B cell (primary cell): ENCODE measurements at regions not wholly inside any gene's neighbourhood (a gene's known extent, or its start where the extent isn't known, plus 50 kb on each side); places are given as distances from the start of the nearest gene placed in this dataset.

Experiments
- ATAC-seq: fragments of 200-7000 bp; cut with Tn5 transposase; one replicate; pipeline ENCODE4 v1.10.0; 2021; ENCODE audit warnings: low read depth, mild to moderate bottlenecking, moderate number of reproducible peaks, moderate library complexity
- CTCF ChIA-PET: fragments of 350-600 bp; sonication (Branson Sonifier 250); formaldehyde crosslinking; loops from one replicate; lab custom pipeline; 2021; ENCODE audit warnings: antibody characterized with exemption, inconsistent platforms; lab: Charles Lee
- POLR2A ChIA-PET: fragments of 350-600 bp; sonication (Branson Sonifier 250); formaldehyde crosslinking; loops from one replicate; lab custom pipeline; 2021; ENCODE audit warnings: antibody characterized with exemption; lab: Charles Lee
- DNase-seq: peaks from one replicate; pipeline ENCODE4 v3.0.0; 2013
- H2AFZ ChIP-seq: 2 replicates; pipeline ENCODE4 v1.6.1; 2012; ENCODE audit warnings: mild to moderate bottlenecking, low read depth, low read length; ENCODE audit not compliant: insufficient read depth, poor library complexity, severe bottlenecking
- H3K27ac ChIP-seq, 2 donors: 1 replicate in 1 of 2; 2 replicates in 1 of 2; pipeline ENCODE4 v1.5.1; 2012 to 2013; ENCODE audit warnings: low read length in 2 of 2, mild to moderate bottlenecking in 2 of 2, moderate library complexity in 1 of 2
- H3K27me3 ChIP-seq, 4 experiments: fragments of 200-600 bp in 1 of 4; sonication (generic) in 1 of 4; replicated peaks in 1 of 4; 1 replicate in 2 of 4; 2 replicates in 2 of 4; pipeline versions ENCODE4 v1.6.1 to v1.7.0; 2013 to 2016; ENCODE audit warnings: low read length in 3 of 4, mild to moderate bottlenecking in 2 of 4, mixed read lengths in 1 of 4, moderate library complexity in 1 of 4; ENCODE audit not compliant: insufficient read depth in 4 of 4, control insufficient read depth in 3 of 4; ENCODE audit errors: control extremely low read depth in 1 of 4
- H3K36me3 ChIP-seq, 2 experiments: replicated peaks in 1 of 2; 1 replicate in 1 of 2; 2 replicates in 1 of 2; pipeline versions ENCODE4 v1.6.1 to v1.7.1; 2013; ENCODE audit warnings: low read length in 1 of 2; ENCODE audit not compliant: insufficient read depth in 2 of 2, control insufficient read depth in 1 of 2; ENCODE audit errors: control extremely low read depth in 1 of 2, extremely low read depth in 1 of 2
- H3K4me1 ChIP-seq, 2 donors: fragments of 200-600 bp in 1 of 2; sonication (generic) in 1 of 2; 1 replicate in 1 of 2; 2 replicates in 1 of 2; pipeline versions ENCODE4 v1.5.1 to v1.6.1; 2013 to 2017; ENCODE audit warnings: low read length in 2 of 2; ENCODE audit not compliant: control insufficient read depth in 2 of 2, insufficient read depth in 2 of 2
- H3K4me2 ChIP-seq: replicated peaks from 2 replicates; pipeline ENCODE3; 2012; ENCODE audit warnings: mild to moderate bottlenecking, low read depth, low read length; ENCODE audit not compliant: poor library complexity, severe bottlenecking
- H3K4me3 ChIP-seq, 5 experiments: fragments of 200-600 bp in 1 of 5; sonication (generic) in 1 of 5; 1 replicate in 3 of 5; 2 replicates in 2 of 5; pipeline versions ENCODE4 v1.5.1 to v1.7.0; 2011 to 2016; ENCODE audit warnings: low read length in 4 of 5, mild to moderate bottlenecking in 4 of 5, low read depth in 2 of 5, control low read depth in 1 of 5, moderate library complexity in 1 of 5; ENCODE audit not compliant: insufficient read depth in 1 of 5; ENCODE audit errors: control extremely low read depth in 1 of 5, extremely low read depth in 1 of 5
- H3K79me2 ChIP-seq: fragments of 200-600 bp; sonication (generic); one replicate; pipeline ENCODE4 v1.6.0; 2016; ENCODE audit warnings: low read length; ENCODE audit not compliant: control insufficient read depth, insufficient read depth
- H3K9ac ChIP-seq: fragments of 200-600 bp; sonication (generic); 2 replicates; pipeline ENCODE4 v1.6.1; 2017; ENCODE audit warnings: mild to moderate bottlenecking, low read length, moderate library complexity
- H3K9me3 ChIP-seq, 3 donors: one replicate each; pipeline versions ENCODE4 v1.6.1 to v1.7.1; 2013; ENCODE audit warnings: low read length in 2 of 3; ENCODE audit not compliant: control insufficient read depth in 2 of 3, insufficient read depth in 1 of 3; ENCODE audit errors: control extremely low read depth in 1 of 3
- H4K20me1 ChIP-seq: 2 replicates; pipeline ENCODE4 v1.6.0; 2012; ENCODE audit warnings: mild to moderate bottlenecking, low read length; ENCODE audit not compliant: insufficient read depth, control insufficient read depth, poor library complexity, severe bottlenecking
- H3K27ac Mint-ChIP-seq: one replicate; pipeline ENCODE4 v1.8.0; 2021; ENCODE audit warnings: mixed read lengths
- H3K27me3 Mint-ChIP-seq: one replicate; pipeline ENCODE4 v1.8.0; 2021; ENCODE audit warnings: mixed read lengths
- H3K4me1 Mint-ChIP-seq: one replicate; pipeline ENCODE4 v1.8.0; 2021; ENCODE audit warnings: mixed read lengths
- H3K4me3 Mint-ChIP-seq: one replicate; pipeline ENCODE4 v1.8.0; 2021; ENCODE audit warnings: mixed read lengths
- H3K9me3 Mint-ChIP-seq: one replicate; pipeline ENCODE4 v1.8.0; 2022; ENCODE audit warnings: mixed read lengths; ENCODE audit not compliant: insufficient read depth
- EZH2 ChIP-seq: IDR thresholded peaks from 2 replicates; pipeline ENCODE4 v1.6.1; 2012; ENCODE audit warnings: borderline replicate concordance, low read depth, mild to moderate bottlenecking, moderate library complexity, low read length; ENCODE audit not compliant: insufficient read depth, poor library complexity, severe bottlenecking
- WGBS: methylation state at CpG from one replicate; pipeline ENCODE4 v1.1.5; 2013; ENCODE audit warnings: missing lambda C conversion rate; ENCODE audit not compliant: insufficient coverage; 5-methylcytosine and 5-hydroxymethylcytosine counted together
- intact Hi-C: fragments of 100-400 bp; cut with micrococcal nuclease; formaldehyde crosslinking; loops from one replicate; pipeline ENCODE4 v1.10.0; 2022
- TF ChIP-seq, protein P1 (sequence below): fragments of 200-600 bp; IDR thresholded peaks from one replicate; pipeline ENCODE4 v1.8.0; 2022; ENCODE audit warnings: antibody characterized with exemption, mild to moderate bottlenecking

DNA sequence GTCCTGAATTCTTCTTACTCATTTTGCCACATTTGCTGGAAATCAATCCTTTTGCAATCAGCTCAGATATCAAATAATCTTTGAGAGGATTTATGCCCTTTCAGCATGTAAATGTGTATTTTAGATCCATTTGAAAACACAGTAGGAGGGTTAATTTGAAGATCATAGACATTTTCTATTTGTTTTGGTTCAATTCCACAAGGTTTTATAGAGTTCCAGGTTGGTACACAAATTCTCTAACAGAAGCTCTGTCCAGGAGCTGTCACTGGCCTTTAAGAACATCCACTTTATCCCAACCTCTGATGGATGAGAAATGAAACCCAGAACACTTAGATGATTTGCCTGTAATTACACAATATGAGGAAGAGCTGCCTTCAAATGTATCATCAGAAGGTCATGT, 157.3 kb upstream of the CHAC2 start:
- H3K9ac ChIP-seq, result no peak overlapping the region
- H3K4me1 ChIP-seq, result no peaks in the 10 kb centered on the region
- intact Hi-C loops, result no loop called here
- no peak overlapping the region for H3K4me3 ChIP-seq
- no peaks in the 10 kb centered on the region for H3K27me3 ChIP-seq
- Mint-ChIP-seq H3K27ac (no peak overlapping the region), H3K27me3 (no peaks in the 10 kb centered on the region), H3K4me1 (no peaks in the 10 kb centered on the region), H3K9me3 (no peaks in the 10 kb centered on the region), H3K4me3 (no peak overlapping the region)
- H3K27ac ChIP-seq, result no peak overlapping the region
- ATAC-seq, result no peak
- TF ChIP-seq, protein P1, sequence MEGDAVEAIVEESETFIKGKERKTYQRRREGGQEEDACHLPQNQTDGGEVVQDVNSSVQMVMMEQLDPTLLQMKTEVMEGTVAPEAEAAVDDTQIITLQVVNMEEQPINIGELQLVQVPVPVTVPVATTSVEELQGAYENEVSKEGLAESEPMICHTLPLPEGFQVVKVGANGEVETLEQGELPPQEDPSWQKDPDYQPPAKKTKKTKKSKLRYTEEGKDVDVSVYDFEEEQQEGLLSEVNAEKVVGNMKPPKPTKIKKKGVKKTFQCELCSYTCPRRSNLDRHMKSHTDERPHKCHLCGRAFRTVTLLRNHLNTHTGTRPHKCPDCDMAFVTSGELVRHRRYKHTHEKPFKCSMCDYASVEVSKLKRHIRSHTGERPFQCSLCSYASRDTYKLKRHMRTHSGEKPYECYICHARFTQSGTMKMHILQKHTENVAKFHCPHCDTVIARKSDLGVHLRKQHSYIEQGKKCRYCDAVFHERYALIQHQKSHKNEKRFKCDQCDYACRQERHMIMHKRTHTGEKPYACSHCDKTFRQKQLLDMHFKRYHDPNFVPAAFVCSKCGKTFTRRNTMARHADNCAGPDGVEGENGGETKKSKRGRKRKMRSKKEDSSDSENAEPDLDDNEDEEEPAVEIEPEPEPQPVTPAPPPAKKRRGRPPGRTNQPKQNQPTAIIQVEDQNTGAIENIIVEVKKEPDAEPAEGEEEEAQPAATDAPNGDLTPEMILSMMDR, result no peak
- TF ChIP-seq EZH2, result no peak
- H3K36me3 ChIP-seq, result no peaks in the 10 kb centered on the region
- no peak for DNase-seq
- H4K20me1 ChIP-seq, result no peaks in the 10 kb centered on the region
- CTCF ChIA-PET, result no interaction called here
- no peaks in the 10 kb centered on the region for H3K9me3 ChIP-seq
- H3K4me2 ChIP-seq, result no peak overlapping the region
- POLR2A ChIA-PET, result no interaction called here
- H2AFZ ChIP-seq, result no peak overlapping the region
- H3K79me2 ChIP-seq, result no peaks in the 10 kb centered on the region

DNA sequence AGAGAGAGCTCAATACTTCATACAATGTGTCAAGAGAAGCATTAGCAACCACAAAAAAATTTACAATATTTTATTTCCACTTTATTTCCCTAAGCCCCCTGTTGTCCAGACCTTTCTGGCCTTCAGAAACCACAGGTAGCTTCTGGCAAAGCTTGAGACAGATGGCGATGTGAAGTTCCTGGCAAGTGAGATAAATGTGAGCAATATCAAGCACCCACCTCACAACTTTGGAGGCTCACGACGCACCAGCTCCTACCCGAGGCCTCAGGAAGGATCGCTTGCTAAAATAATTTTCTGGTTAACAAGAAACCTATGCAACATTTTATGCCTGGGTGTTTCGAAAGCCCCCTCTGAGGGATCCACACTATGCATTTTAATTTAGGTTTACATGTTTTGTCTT, 158.1 kb upstream of the CHAC2 start:
- H3K4me1 Mint-ChIP-seq, result no peaks in the 10 kb centered on the region
- no peak overlapping the region for H3K4me3 Mint-ChIP-seq
- intact Hi-C loops, result no loop called here
- no peak overlapping the region for H3K27ac Mint-ChIP-seq
- Histone ChIP-seq H3K9ac (no peak overlapping the region), H3K36me3 (no peaks in the 10 kb centered on the region), H3K27ac (no peak overlapping the region), H3K4me2 (no peak overlapping the region), H3K9me3 (no peaks in the 10 kb centered on the region), H3K4me3 (no peak overlapping the region), H3K27me3 (no peaks in the 10 kb centered on the region), H3K79me2 (no peaks in the 10 kb centered on the region), H4K20me1 (no peaks in the 10 kb centered on the region), H3K4me1 (no peaks in the 10 kb centered on the region), H2AFZ (no peak overlapping the region)
- CTCF ChIA-PET, result no interaction called here
- TF ChIP-seq, protein P1, result no peak
- no peak for TF ChIP-seq EZH2
- no peaks in the 10 kb centered on the region for H3K9me3 Mint-ChIP-seq
- 100% methylated on average over 1 of the region's 6 CpGs for WGBS
- no peaks in the 10 kb centered on the region for H3K27me3 Mint-ChIP-seq
- ATAC-seq (no peak), DNase-seq (no peak)
- POLR2A ChIA-PET, result no interaction called here
